IPS-20b (cell line): ENCODE measurements at regions not wholly inside any gene's neighbourhood (a gene's known extent, or its start where the extent isn't known, plus 50 kb on each side); places are given as distances from the start of the nearest gene placed in this dataset.
A peak's percentile ranks its signal among the peaks of the same experiment; 100 is the strongest.

ENCODE experiments used
- H3K27ac ChIP-seq: one replicate; pipeline ENCODE4 v1.5.1; 2013; ENCODE audit warnings: low read length
- H3K27me3 ChIP-seq: 2 replicates; pipeline ENCODE4 v1.6.1; 2013; ENCODE audit warnings: mild to moderate bottlenecking, low read length, inconsistent platforms; ENCODE audit not compliant: insufficient read depth
- H3K36me3 ChIP-seq: 2 replicates; pipeline ENCODE4 v1.6.1; 2013; ENCODE audit warnings: low read depth, mild to moderate bottlenecking, inconsistent platforms, low read length, moderate library complexity; ENCODE audit not compliant: insufficient read depth
- H3K4me1 ChIP-seq: 2 replicates; pipeline ENCODE4 v1.6.1; 2013; ENCODE audit warnings: mild to moderate bottlenecking, control low read depth, inconsistent platforms, low read length, moderate library complexity; ENCODE audit not compliant: insufficient read depth
- H3K4me3 ChIP-seq: 2 replicates; pipeline ENCODE4 v1.5.1; 2013; ENCODE audit warnings: mild to moderate bottlenecking, low read length, inconsistent platforms
- H3K9ac ChIP-seq: 2 replicates; pipeline ENCODE4 v1.6.1; 2013; ENCODE audit warnings: low read depth, mild to moderate bottlenecking, inconsistent platforms, low read length, moderate library complexity
- H3K9me3 ChIP-seq: 2 replicates; pipeline ENCODE4 v1.6.1; 2013; ENCODE audit warnings: mild to moderate bottlenecking, low read depth, low read length, inconsistent platforms; ENCODE audit not compliant: insufficient read depth

DNA sequence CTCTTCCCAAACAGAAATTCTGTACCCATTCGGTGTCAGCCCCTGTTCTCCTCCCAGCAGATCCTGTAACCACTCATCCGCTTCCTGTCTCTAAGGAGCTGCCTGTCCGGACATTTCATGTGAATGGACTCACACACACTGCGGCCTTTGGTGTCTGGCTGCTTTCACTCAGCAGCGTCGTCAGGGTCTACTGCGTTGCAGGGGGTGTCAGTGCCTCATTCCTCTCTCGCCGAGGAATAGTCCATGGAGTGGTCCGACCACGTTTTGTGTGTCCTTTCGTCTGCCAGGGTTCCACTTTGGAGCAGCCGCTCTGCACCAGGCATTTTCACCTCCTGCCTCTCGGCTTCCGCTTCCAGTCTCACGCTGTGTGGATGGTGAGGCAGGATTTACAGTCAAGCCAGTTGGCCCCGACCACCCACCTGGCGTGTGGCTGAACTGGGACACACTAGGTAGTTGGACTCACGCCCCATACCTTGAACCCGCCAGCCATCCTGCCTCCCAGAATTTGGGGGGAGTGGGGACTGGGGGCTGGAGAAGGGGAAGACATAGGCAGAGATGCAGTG, 188.2 kb upstream of the CIBAR2 start:
- H3K36me3 ChIP-seq = no peaks in the 10 kb centered on the region
- H3K27me3 ChIP-seq = peaks cover 21% of the 10 kb centered on the region
- H3K4me3 ChIP-seq = no peak overlapping the region
- H3K9ac ChIP-seq = no peak overlapping the region
- H3K4me1 ChIP-seq = peaks cover 3% of the 10 kb centered on the region; the same call in 1 of the 2 replicates
- H3K9me3 ChIP-seq = no peaks in the 10 kb centered on the region
- H3K27ac ChIP-seq = no peak overlapping the region

DNA sequence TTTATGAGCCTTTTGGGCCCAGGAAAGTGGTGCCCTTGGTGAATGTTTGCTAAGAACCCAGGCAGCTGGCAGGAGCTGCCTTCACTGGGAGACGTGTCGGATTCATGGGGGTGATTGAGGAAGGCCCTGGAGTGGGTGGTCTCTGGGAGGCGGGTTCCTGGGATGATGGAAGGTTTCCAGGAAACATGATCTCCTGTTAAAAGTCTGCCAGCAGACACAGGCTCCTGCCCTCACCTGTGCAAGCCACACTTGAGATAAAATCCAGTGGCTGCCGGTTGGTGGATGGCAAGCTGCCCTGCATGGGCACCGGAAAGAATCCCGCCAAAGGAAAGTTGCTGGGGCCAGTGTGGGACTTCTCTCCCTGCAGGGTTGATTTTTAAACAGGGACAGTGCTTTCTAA, 189.0 kb upstream of the CIBAR2 start:
- H3K4me3 ChIP-seq = no peak overlapping the region
- no peak overlapping the region for H3K9ac ChIP-seq
- H3K27me3 ChIP-seq = peaks cover 21% of the 10 kb centered on the region
- H3K9me3 ChIP-seq = no peaks in the 10 kb centered on the region
- peaks cover 3% of the 10 kb centered on the region; the same call in 1 of the 2 replicates for H3K4me1 ChIP-seq
- no peak overlapping the region for H3K27ac ChIP-seq
- no peaks in the 10 kb centered on the region for H3K36me3 ChIP-seq

DNA sequence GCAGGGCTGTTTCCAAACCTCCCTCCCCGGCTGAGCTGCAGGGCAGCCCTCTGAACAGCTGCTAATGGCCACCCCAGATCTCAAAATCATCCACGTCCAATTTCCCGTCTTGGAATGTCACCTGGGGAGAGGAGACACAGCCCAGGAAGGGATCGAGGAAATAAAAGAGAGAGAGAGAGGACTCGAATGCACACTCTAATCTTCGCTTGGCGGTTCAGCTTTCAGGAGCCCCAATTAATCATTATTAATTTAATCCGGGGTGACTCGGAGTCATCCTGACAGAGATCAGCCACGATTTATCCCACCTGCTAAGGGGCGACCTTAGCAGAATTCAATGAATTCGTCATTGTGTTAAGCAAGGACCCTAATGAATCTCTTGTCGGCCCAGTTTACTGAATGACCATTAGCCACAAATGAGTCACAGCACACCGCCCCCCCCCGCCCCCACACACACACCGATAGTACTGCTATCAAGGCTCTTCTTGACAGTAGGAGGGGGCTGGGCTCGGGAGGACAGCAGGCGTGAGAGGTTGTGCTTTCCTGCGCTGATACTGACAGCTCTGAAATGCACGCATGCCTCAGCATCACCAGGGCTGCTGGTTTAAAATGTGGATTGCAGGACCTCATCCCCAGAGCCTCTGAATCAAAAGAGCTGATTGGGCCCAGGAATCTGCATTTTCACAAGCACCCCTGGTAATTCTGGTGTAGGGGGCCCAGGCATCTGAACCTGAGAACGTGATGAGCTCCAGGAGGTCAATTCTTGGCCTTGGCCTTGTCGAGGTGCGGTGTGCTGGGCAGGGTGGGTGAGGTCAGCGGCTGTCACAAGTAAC, 190.0 kb upstream of the CIBAR2 start:
- H3K4me3 ChIP-seq = no peak overlapping the region
- H3K27me3 ChIP-seq = peaks cover 21% of the 10 kb centered on the region
- H3K27ac ChIP-seq = no peak overlapping the region
- peaks cover 3% of the 10 kb centered on the region; the same call in 1 of the 2 replicates for H3K4me1 ChIP-seq
- H3K36me3 ChIP-seq = no peaks in the 10 kb centered on the region
- no peaks in the 10 kb centered on the region for H3K9me3 ChIP-seq
- H3K9ac ChIP-seq = no peak overlapping the region

DNA sequence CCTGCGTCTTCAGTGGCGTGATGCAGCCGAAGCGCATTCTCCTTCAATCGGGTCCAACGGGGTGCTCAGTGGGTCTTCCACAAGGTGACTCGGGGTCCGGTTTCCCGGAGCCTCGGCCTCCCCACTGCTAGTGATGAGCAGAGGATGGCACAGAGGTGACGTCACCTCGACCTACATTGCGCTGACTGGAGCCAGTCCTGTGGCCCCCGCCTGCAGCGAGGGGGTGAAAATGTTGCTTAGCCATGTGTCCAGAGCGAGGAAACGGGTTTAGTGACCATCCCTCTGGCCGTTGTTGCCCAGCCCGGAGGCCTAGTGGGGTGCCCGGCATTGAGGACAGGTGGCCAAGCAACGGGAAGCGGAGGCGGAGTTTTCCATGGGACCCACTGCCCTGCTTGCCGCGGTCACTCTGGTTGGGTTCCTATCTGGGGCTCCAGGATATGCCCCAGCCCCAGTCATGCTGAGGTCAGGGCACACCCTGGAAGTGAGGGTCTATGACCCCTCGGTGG, 190.6 kb upstream of the CIBAR2 start:
- no peak overlapping the region for H3K9ac ChIP-seq
- peak overlapping the region; percentile 52 for H3K4me3 ChIP-seq
- no peaks in the 10 kb centered on the region for H3K36me3 ChIP-seq
- H3K4me1 ChIP-seq = peaks cover 3% of the 10 kb centered on the region; the same call in 1 of the 2 replicates
- H3K9me3 ChIP-seq = no peaks in the 10 kb centered on the region
- H3K27me3 ChIP-seq = peaks cover 21% of the 10 kb centered on the region
- H3K27ac ChIP-seq = no peak overlapping the region

DNA sequence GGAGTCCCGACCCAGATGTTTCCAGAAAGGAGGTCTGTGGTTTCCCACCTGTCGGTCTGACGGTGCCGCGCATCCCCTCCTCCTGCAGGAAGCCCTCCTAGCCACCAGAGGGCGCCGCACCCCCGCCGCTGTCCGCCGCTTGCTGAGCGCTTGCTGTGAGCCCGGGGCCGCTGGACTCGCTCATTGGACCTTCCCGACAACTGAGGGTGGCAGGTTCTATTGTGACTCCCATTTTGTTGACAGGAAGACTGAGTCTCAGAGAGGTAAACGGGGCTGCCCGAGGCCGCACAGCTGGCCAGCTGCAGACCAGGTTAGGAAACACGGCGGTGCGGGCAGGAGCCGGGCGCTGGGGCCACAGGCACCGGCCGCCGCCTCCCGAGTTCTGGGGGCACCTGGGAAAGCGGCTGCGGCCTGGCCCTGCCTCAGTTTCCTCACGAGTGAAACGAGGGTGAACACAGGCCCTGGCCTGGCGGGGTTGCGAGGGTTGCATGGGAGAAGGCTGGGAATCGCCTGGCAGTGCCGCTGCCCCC, 191.1 kb upstream of the CIBAR2 start:
- peak overlapping the region; percentile 52 for H3K4me3 ChIP-seq
- no peak overlapping the region for H3K9ac ChIP-seq
- H3K4me1 ChIP-seq = peaks cover 3% of the 10 kb centered on the region; the same call in 1 of the 2 replicates

DNA sequence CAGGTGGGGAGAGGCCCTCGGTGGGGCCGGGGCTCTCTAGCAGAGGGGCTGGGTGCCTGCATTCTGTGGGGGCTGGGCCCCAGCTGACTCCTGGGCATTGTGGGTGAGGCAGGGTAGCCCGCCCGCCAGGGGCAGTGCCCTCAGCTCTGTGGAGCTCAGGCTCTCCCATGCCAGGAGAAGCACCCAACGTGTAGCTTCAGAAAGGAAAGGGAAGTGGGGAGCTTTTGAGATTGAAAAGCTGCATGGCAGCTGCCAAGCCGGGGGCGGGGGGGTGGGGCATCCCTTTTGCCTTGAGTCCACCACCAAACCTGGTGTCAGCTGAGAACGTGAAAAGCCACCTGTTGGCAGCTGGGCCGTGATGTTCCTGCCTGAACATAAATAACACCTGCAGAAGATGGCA, 192.1 kb upstream of the CIBAR2 start:
- Histone ChIP-seq H3K27ac (no peak overlapping the region), H3K4me3 (no peak overlapping the region), H3K9me3 (no peaks in the 10 kb centered on the region), H3K4me1 (peaks cover 7% of the 10 kb centered on the region; the same call in 1 of the 2 replicates), H3K9ac (no peak overlapping the region), H3K36me3 (no peaks in the 10 kb centered on the region), H3K27me3 (peaks cover 24% of the 10 kb centered on the region)

More for the DNA sequence above, 191.1 kb upstream of the CIBAR2 start:
- H3K27ac ChIP-seq = no peak overlapping the region
- H3K27me3 ChIP-seq = peaks cover 21% of the 10 kb centered on the region
- H3K9me3 ChIP-seq = no peaks in the 10 kb centered on the region
- H3K36me3 ChIP-seq = no peaks in the 10 kb centered on the region

DNA sequence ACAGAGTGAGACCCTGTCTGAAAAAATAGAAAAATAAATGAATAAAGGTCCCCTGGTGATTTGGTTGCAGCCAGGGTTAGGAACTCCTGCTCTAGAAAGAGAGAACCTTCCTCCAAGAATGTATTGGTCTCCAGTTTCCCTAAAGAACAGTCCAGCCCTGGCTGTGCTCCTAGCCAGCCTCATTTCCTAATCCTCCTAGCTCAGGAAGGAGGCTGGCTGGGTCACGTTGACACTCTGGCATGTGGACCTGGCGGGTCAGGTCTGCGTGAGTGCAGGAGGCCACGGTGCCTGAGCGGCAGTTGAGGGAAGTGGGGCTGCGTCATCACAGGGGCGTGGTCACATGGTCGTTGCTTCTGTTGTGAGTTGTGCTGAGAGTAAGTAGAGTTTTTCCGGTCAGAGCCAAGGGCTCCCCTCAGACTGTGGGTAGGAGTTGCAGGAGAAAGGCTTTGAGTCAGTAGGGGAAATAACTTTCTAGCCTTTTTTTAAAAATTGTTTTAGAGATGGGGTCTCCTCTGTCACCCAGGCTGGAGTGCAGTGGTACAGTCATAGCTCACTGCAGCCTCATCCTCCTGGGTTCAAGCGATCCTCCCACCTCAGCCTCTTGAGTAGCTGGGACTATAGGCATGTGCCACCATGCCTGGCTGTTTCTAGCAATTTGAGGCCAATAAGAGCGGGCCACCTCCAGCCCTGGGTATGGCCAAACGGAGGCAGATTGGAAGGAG, 194.0 kb upstream of the CIBAR2 start:
- no peak overlapping the region for H3K4me3 ChIP-seq
- peaks cover 27% of the 10 kb centered on the region for H3K27me3 ChIP-seq
- H3K36me3 ChIP-seq = no peaks in the 10 kb centered on the region
- H3K27ac ChIP-seq = no peak overlapping the region
- H3K4me1 ChIP-seq = peaks cover 12% of the 10 kb centered on the region; the same call in 1 of the 2 replicates
- H3K9me3 ChIP-seq = no peaks in the 10 kb centered on the region
- no peak overlapping the region for H3K9ac ChIP-seq

DNA sequence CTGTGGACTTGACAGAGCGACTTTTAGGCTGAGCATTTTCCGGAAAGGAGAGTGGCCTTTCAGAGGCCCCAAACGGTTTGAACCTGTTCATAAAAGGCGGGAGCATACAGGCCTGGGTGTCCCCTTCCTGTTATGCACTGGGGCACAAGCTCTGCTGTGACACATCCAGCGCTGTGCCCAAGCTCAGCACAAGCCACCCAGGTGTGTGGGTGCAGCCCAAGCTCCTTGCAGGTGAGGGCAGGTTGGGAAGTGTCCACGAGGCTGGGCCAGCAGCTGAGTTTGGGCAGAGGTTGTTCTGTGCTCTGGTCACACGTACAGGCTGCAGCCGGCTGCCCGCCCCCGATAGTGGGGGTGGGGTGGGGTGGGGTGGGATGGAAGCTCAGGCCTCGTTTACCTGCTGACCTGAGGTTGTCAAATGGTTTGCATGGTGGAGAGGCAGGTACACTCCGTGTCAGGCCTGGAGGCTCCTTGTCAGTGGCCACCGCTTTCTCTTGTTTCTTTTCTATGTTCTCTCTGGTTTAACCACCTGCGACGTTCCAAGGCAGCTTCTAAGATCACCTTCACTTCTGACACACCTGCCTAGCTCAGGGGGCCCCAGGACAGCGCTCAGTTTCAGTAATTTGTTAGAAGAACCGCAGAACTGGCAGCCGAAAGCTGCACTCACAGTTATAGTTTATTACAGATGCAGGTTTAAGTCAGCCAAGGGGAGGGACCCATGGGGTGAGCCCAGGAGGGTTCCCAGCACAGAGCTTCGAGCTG, 194.7 kb upstream of the CIBAR2 start:
- peaks cover 15% of the 10 kb centered on the region; the same call in 1 of the 2 replicates for H3K4me1 ChIP-seq
- no peak overlapping the region for H3K27ac ChIP-seq
- H3K36me3 ChIP-seq = no peaks in the 10 kb centered on the region
- H3K9ac ChIP-seq = no peak overlapping the region
- no peak overlapping the region for H3K4me3 ChIP-seq
- peaks cover 24% of the 10 kb centered on the region for H3K27me3 ChIP-seq
- no peaks in the 10 kb centered on the region for H3K9me3 ChIP-seq

DNA sequence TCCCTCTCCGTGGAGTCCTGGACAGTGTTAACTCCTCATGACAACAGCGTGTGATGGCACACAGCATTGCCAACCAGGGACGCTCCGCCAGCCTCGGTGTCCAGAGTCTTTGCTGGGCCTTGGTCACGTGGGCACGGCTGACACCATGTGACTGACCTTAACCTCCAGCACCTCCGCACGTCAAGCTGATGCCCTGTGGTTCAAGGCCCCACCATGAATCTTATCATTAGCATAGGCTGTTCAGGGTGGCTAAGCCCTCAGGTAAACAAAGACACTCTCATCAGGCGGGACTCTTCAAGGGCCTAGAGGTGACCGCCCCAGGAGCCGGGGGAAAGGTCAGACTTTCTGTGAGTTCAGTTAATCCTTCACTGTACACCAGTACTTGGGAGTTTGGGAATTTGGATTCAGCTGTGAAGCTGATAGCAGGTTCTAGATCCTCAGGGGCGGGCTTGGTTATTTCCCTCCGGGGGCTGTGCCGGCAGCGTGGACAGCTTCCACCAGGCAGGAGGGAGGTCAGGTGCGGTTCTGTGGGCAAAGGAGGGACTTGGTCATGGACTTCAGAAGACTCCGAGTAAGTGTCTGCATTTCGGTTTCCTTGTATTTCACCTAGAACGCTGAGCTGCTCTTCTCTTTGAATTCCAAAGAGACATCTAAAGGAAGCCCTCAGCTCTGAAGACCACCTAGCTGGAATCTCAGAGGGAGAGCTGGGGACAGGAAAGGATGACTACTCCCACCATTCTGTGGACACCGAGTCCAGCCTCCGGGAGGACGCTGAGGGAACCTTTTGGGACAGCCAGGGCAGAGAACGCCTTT, 195.5 kb upstream of the CIBAR2 start:
- Histone ChIP-seq H3K4me3 (no peak overlapping the region), H3K27me3 (peaks cover 16% of the 10 kb centered on the region), H3K9me3 (no peaks in the 10 kb centered on the region), H3K27ac (no peak overlapping the region), H3K9ac (no peak overlapping the region), H3K4me1 (peaks cover 16% of the 10 kb centered on the region; the same call in 1 of the 2 replicates), H3K36me3 (no peaks in the 10 kb centered on the region)
